ENCODE measurements at regions not wholly inside any gene's neighbourhood (a gene's known extent, or its start where the extent isn't known, plus 50 kb on each side); places are given as distances from the start of the nearest gene placed in this dataset.

DNA sequence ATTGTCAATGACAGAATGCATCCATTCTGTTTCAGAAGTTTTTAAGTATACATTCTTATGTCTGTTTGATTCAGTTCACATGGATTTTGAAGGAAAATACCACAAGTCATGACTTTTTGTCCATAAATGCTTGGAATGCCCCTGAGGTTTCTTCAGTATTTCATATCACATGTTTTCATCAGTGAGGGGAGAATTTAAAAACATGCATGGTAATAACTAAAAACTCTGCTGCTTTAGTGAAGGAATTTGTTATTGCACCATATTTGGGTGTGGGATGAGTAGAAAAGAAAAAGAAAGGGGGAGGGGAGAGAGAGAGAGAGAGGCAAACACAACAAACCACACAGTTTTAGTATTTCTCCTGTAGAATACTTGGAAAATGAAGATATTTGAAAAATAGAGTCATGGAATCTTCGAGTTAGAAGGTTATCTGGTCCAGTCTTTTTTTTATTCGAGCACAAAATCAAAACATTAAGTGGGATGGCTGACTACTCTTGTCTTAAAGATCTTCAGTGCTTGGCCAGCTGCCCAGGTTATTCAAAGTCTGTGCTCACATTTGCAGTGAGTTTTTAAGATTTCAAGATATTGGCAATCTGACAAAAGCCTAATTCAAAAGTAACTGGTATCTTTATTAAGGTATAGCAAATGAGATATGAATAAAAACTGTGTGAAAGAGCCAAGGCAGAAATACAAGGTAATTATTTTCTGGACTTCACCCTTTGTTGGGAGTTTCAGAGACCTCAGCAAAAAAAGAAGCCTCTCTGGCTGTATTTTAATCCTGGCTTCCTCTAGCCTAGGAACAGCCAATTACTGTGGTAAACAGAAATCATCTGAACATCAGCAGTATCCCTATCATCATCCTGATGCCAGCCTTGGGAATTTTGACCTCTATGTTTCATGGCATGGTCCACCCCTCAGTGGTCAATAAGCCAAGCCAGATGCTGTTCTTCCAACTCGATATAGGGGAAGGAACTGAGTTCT, 687.9 kb upstream of the CITED2 start:
- Mint-ChIP-seq H3K9me3 (peaks cover 9% of the 10 kb centered on the region), H3K4me3 (peak overlapping the region; percentile 59), H3K4me1 (ENCODE audit: low read depth) (peaks cover 74% of the 10 kb centered on the region)

DNA sequence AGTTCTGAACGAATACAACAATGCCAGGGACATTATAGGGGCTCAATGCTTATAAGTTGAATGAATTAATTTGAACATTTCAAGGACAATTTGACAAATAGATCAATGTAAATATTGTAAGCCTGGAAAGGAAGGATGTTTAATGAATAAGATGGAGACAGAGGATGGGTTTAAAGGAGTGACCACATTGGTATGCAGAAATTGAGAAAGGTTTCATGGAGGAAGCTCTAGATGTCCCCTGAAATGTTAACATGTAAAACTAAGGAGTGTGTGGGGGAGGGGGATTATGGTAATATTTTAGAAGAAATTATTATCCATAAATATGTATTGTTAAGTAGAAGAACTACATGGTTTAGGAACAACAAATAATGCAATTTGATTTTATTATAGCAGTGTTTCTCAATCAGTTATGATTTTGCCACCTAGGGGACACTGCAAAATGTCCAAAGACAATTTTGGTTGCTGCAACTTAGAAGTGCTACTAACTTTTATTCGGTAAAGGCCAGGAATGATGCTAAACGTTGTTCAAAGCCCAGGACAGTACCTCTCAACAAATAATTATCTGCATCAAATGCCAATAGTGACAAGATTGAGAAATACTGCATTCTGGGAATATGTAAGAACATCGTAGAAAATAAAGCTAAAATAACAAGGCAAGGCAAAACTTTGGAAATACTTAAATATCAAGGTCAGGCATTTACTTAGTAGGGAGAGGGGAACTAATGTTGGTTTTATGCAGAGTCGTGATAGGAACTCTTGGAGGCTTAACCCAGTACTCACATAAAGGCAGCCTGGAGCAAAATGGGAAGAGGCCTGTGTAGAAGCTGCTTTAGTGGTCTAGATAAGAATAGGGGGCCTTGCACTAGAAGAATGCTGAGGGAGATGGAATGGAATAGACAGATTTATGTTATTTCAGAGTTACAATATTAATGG, 686.9 kb upstream of the CITED2 start:
- Mint-ChIP-seq H3K36me3 (ENCODE audit: low read depth) (peaks cover 56% of the 10 kb centered on the region), H3K4me3 (peak overlapping the region; percentile 59), H3K4me1 (ENCODE audit: low read depth) (peaks cover 70% of the 10 kb centered on the region), H3K9me3 (peaks cover 11% of the 10 kb centered on the region), H3K27ac (peak overlapping the region; percentile 87), H3K27me3 (ENCODE audit: insufficient read depth) (no peaks in the 10 kb centered on the region; the same call in 1 of the 2 replicates)
- TF ChIP-seq, protein P1, sequence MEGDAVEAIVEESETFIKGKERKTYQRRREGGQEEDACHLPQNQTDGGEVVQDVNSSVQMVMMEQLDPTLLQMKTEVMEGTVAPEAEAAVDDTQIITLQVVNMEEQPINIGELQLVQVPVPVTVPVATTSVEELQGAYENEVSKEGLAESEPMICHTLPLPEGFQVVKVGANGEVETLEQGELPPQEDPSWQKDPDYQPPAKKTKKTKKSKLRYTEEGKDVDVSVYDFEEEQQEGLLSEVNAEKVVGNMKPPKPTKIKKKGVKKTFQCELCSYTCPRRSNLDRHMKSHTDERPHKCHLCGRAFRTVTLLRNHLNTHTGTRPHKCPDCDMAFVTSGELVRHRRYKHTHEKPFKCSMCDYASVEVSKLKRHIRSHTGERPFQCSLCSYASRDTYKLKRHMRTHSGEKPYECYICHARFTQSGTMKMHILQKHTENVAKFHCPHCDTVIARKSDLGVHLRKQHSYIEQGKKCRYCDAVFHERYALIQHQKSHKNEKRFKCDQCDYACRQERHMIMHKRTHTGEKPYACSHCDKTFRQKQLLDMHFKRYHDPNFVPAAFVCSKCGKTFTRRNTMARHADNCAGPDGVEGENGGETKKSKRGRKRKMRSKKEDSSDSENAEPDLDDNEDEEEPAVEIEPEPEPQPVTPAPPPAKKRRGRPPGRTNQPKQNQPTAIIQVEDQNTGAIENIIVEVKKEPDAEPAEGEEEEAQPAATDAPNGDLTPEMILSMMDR (IDR thresholded peaks at IDR 0.05): peak; percentile 22; the same call in 1 of the 2 replicates
- DNase-seq: peak; percentile 15

More for the DNA sequence above, 687.9 kb upstream of the CITED2 start:
- Mint-ChIP-seq H3K36me3 (ENCODE audit: low read depth) (peaks cover 56% of the 10 kb centered on the region), H3K27ac (peak overlapping the region; percentile 87), H3K27me3 (ENCODE audit: insufficient read depth) (no peaks in the 10 kb centered on the region; the same call in 1 of the 2 replicates)
- TF ChIP-seq, protein P1 (IDR thresholded peaks at IDR 0.05): no peak
- peak; percentile 96 for DNase-seq

DNA sequence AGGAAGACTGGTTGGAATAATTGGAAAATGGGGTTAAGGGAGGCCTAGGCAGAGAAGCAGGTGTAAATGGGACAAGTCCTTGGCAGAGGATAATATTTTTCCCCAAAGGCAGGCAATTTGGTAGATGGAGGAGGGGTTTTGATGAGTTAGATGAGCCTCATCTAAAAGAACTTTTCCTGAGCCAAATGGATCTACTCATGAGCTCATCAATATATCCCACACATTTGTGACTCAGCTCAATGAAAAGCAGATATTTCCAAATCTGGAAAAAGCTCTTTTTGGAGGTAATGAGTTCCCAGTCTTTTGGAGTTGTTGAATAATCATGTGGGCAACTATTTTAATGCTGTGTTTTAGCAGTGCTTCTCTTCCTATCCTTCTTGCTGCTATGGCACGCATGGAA, 685.5 kb upstream of the CITED2 start:
- no peak for DNase-seq
- Mint-ChIP-seq H3K36me3 (ENCODE audit: low read depth) (peaks cover 51% of the 10 kb centered on the region), H3K4me3 (no peak overlapping the region), H3K27ac (peak overlapping the region; percentile 87), H3K27me3 (ENCODE audit: insufficient read depth) (no peaks in the 10 kb centered on the region; the same call in 1 of the 2 replicates), H3K4me1 (ENCODE audit: low read depth) (peaks cover 63% of the 10 kb centered on the region), H3K9me3 (peaks cover 16% of the 10 kb centered on the region)
- TF ChIP-seq, protein P1 (IDR thresholded peaks at IDR 0.05): no peak

GRCh38 chr6:140058863-140059262, 684.4 kb upstream of the CITED2 start:
- H3K4me3 Mint-ChIP-seq: no peak overlapping the region
- no peak for DNase-seq
- peaks cover 74% of the 10 kb centered on the region for H3K4me1 Mint-ChIP-seq (ENCODE audit: low read depth)
- H3K9me3 Mint-ChIP-seq: peaks cover 16% of the 10 kb centered on the region
- H3K27me3 Mint-ChIP-seq (ENCODE audit: insufficient read depth): no peaks in the 10 kb centered on the region; the same call in 1 of the 2 replicates
- peaks cover 55% of the 10 kb centered on the region for H3K36me3 Mint-ChIP-seq (ENCODE audit: low read depth)
- TF ChIP-seq, protein P1 (IDR thresholded peaks at IDR 0.05): no peak
- H3K27ac Mint-ChIP-seq: no peak overlapping the region

Data from HFFc6 (cell line).